ENCODE measurements at regions not wholly inside any gene's neighbourhood (a gene's known extent, or its start where the extent isn't known, plus 50 kb on each side); places are given as distances from the start of the nearest gene placed in this dataset.

DNA sequence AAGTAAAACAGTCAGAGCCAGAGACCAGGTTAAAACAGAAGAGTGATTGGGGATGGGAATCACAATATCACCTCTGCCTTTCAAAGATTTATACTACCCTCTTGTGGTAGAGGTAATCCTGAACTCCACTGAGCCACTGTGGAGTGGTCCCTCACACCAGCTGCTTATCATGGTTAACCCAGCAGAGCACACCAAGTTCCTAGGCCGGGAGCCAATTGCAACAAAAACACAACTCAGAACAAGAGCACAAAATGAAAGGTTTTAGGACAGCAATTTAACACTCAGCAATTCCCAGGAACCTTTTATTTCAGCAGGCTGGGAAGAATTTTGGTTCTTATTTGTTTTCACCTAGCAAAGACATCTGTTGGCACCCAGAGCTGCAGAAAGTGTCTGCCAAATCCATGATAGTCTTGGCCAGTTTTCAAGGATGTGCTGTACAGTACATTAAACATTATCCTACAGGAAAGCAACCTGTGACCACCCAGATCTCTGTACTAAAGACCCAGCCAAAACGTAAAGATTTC lies 220.5 kb upstream of the ATXN7L3B start:
- no peak overlapping the region for H3K27ac Mint-ChIP-seq
- CTCF ChIA-PET = no interaction called here
- H3K4me3 Mint-ChIP-seq = no peak overlapping the region
- ATAC-seq (no peak), DNase-seq (no peak)
- POLR2A ChIA-PET = no interaction called here
- no peaks in the 10 kb centered on the region for H3K4me1 Mint-ChIP-seq (ENCODE audit: low read depth)
- no peaks in the 10 kb centered on the region for H3K27me3 Mint-ChIP-seq (ENCODE audit: low read depth)
- no peaks in the 10 kb centered on the region for H3K36me3 Mint-ChIP-seq (ENCODE audit: low read depth)
- no peaks in the 10 kb centered on the region for H3K9me3 Mint-ChIP-seq (ENCODE audit: insufficient read depth)

- ATAC-seq (no peak), DNase-seq (no peak)
- Mint-ChIP-seq H3K27me3 (ENCODE audit: low read depth) (no peaks in the 10 kb centered on the region), H3K27ac (no peak overlapping the region), H3K9me3 (ENCODE audit: insufficient read depth) (no peaks in the 10 kb centered on the region), H3K36me3 (ENCODE audit: low read depth) (no peaks in the 10 kb centered on the region), H3K4me1 (ENCODE audit: low read depth) (no peaks in the 10 kb centered on the region), H3K4me3 (no peak overlapping the region)
- ChIA-PET CTCF (no interaction called here), POLR2A (no interaction called here)
Observed at GRCh38 chr12:74317741-74318140, 219.9 kb upstream of the ATXN7L3B start.

- DNase-seq (no peak), ATAC-seq (no peak)
- H3K4me3 Mint-ChIP-seq = no peak overlapping the region
- POLR2A ChIA-PET = no interaction called here
- H3K9me3 Mint-ChIP-seq (ENCODE audit: insufficient read depth) = no peaks in the 10 kb centered on the region
- CTCF ChIA-PET = no interaction called here
- H3K27ac Mint-ChIP-seq = no peak overlapping the region
- H3K36me3 Mint-ChIP-seq (ENCODE audit: low read depth) = no peaks in the 10 kb centered on the region
- no peaks in the 10 kb centered on the region for H3K4me1 Mint-ChIP-seq (ENCODE audit: low read depth)
- H3K27me3 Mint-ChIP-seq (ENCODE audit: low read depth) = no peaks in the 10 kb centered on the region
Observed at GRCh38 chr12:74319886-74320285, 217.7 kb upstream of the ATXN7L3B start.

- no peaks in the 10 kb centered on the region for H3K9me3 Mint-ChIP-seq (ENCODE audit: insufficient read depth)
- H3K4me1 Mint-ChIP-seq (ENCODE audit: low read depth) = no peaks in the 10 kb centered on the region
- no peaks in the 10 kb centered on the region for H3K36me3 Mint-ChIP-seq (ENCODE audit: low read depth)
- DNase-seq (no peak), ATAC-seq (no peak)
- ChIA-PET CTCF (no interaction called here), POLR2A (no interaction called here)
- no peak overlapping the region for H3K27ac Mint-ChIP-seq
- no peak overlapping the region for H3K4me3 Mint-ChIP-seq
- H3K27me3 Mint-ChIP-seq (ENCODE audit: low read depth) = no peaks in the 10 kb centered on the region
Observed at GRCh38 chr12:74321381-74321780, 216.3 kb upstream of the ATXN7L3B start.

DNA sequence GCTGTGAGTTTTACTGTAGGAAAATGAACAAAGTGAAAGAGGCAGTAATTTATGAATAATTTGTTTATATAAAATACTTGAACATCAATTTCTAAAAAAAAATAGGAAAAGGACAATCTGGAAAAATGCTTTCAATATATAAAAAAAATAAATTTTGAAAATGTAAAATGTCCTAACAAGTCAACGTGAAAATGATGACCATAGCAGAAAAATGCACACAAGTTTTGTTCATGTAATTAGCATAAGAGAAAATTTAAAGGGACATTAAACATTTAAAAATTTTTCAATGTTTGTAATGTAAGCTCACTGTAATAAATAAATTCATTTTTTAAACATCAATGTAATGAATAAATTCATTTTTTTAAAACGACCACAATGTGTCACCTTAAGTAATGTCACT lies 214.8 kb upstream of the ATXN7L3B start:
- ATAC-seq (no peak), DNase-seq (no peak)
- Mint-ChIP-seq H3K4me1 (ENCODE audit: low read depth) (no peaks in the 10 kb centered on the region), H3K36me3 (ENCODE audit: low read depth) (no peaks in the 10 kb centered on the region), H3K27ac (no peak overlapping the region), H3K27me3 (ENCODE audit: low read depth) (no peaks in the 10 kb centered on the region), H3K4me3 (no peak overlapping the region), H3K9me3 (ENCODE audit: insufficient read depth) (no peaks in the 10 kb centered on the region)
- ChIA-PET CTCF (no interaction called here), POLR2A (no interaction called here)

- ChIA-PET POLR2A (no interaction called here), CTCF (no interaction called here)
- Mint-ChIP-seq H3K4me1 (ENCODE audit: low read depth) (no peaks in the 10 kb centered on the region), H3K27me3 (ENCODE audit: low read depth) (no peaks in the 10 kb centered on the region), H3K36me3 (ENCODE audit: low read depth) (no peaks in the 10 kb centered on the region), H3K27ac (no peak overlapping the region), H3K4me3 (no peak overlapping the region), H3K9me3 (ENCODE audit: insufficient read depth) (no peaks in the 10 kb centered on the region)
- DNase-seq = no peak
- no peak for ATAC-seq
Observed at GRCh38 chr12:74328623-74329022, 209.0 kb upstream of the ATXN7L3B start.

DNA sequence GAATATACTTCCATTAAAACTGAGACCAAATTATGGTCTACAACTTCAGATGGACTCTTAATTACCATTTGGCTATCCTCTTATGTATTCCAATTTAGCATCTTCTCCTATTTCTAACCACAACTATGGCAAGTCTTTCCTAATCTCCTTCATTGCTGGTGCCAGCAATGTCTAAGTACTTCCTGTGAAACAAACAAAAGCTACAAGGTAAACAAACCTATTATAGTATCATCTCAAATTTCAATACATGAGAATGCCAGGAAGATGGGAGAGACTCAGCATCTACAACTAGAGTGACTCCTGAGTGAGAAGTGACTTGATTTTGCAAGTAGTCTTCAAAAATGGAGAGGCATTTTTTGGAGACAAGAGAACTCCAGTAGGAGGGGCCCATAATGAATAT lies 202.9 kb upstream of the ATXN7L3B start:
- CTCF ChIA-PET = no interaction called here
- H3K27me3 Mint-ChIP-seq (ENCODE audit: low read depth) = no peaks in the 10 kb centered on the region
- no peaks in the 10 kb centered on the region for H3K9me3 Mint-ChIP-seq (ENCODE audit: insufficient read depth)
- ATAC-seq (no peak), DNase-seq (no peak)
- no peak overlapping the region for H3K4me3 Mint-ChIP-seq
- POLR2A ChIA-PET = no interaction called here
- no peaks in the 10 kb centered on the region for H3K36me3 Mint-ChIP-seq (ENCODE audit: low read depth)
- H3K27ac Mint-ChIP-seq = no peak overlapping the region
- H3K4me1 Mint-ChIP-seq (ENCODE audit: low read depth) = no peaks in the 10 kb centered on the region

DNA sequence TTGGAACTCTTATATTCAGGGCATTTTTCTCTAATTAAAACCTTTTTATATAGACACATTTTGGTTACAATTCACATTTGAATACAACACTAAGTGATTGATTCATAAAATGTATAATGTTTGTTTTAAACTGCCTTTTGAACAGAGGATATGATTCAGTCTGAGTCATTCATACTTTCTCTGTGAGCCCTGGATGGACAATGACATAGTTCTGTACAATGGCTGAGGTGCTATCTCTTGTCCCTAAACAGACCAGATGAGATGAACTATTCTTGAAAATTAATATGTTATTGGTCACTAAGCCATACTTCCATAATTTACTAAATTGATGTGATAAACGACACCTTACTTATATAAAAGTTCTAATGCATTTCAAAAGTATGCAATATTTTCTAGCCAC lies 199.7 kb upstream of the ATXN7L3B start:
- H3K4me1 Mint-ChIP-seq (ENCODE audit: low read depth) = no peaks in the 10 kb centered on the region
- DNase-seq = no peak
- H3K27me3 Mint-ChIP-seq (ENCODE audit: low read depth) = no peaks in the 10 kb centered on the region
- no peaks in the 10 kb centered on the region for H3K9me3 Mint-ChIP-seq (ENCODE audit: insufficient read depth)
- no peak overlapping the region for H3K4me3 Mint-ChIP-seq
- CTCF ChIA-PET = no interaction called here
- no peak overlapping the region for H3K27ac Mint-ChIP-seq
- no peak for ATAC-seq
- no peaks in the 10 kb centered on the region for H3K36me3 Mint-ChIP-seq (ENCODE audit: low read depth)
- POLR2A ChIA-PET = no interaction called here

GRCh38 chr12:74339211-74339610 lies 198.4 kb upstream of the ATXN7L3B start:
- Mint-ChIP-seq H3K4me1 (ENCODE audit: low read depth) (no peaks in the 10 kb centered on the region), H3K27me3 (ENCODE audit: low read depth) (no peaks in the 10 kb centered on the region), H3K9me3 (ENCODE audit: insufficient read depth) (no peaks in the 10 kb centered on the region), H3K27ac (no peak overlapping the region), H3K4me3 (no peak overlapping the region), H3K36me3 (ENCODE audit: low read depth) (no peaks in the 10 kb centered on the region)
- CTCF ChIA-PET = no interaction called here
- DNase-seq = no peak
- POLR2A ChIA-PET = no interaction called here
- no peak for ATAC-seq

- DNase-seq (no peak), ATAC-seq (no peak)
- CTCF ChIA-PET = no interaction called here
- H3K9me3 Mint-ChIP-seq (ENCODE audit: insufficient read depth) = no peaks in the 10 kb centered on the region
- POLR2A ChIA-PET = no interaction called here
- H3K27ac Mint-ChIP-seq = no peak overlapping the region
- H3K4me3 Mint-ChIP-seq = no peak overlapping the region
- no peaks in the 10 kb centered on the region for H3K4me1 Mint-ChIP-seq (ENCODE audit: low read depth)
- no peaks in the 10 kb centered on the region for H3K27me3 Mint-ChIP-seq (ENCODE audit: low read depth)
- no peaks in the 10 kb centered on the region for H3K36me3 Mint-ChIP-seq (ENCODE audit: low read depth)
Observed at GRCh38 chr12:74349925-74350324, 187.7 kb upstream of the ATXN7L3B start.

- no peaks in the 10 kb centered on the region for H3K9me3 Mint-ChIP-seq (ENCODE audit: insufficient read depth)
- CTCF ChIA-PET = no interaction called here
- ATAC-seq (no peak), DNase-seq (no peak)
- H3K27ac Mint-ChIP-seq = no peak overlapping the region
- no peak overlapping the region for H3K4me3 Mint-ChIP-seq
- POLR2A ChIA-PET = no interaction called here
- H3K4me1 Mint-ChIP-seq (ENCODE audit: low read depth) = no peaks in the 10 kb centered on the region
- H3K36me3 Mint-ChIP-seq (ENCODE audit: low read depth) = no peaks in the 10 kb centered on the region
- H3K27me3 Mint-ChIP-seq (ENCODE audit: low read depth) = no peaks in the 10 kb centered on the region
Observed at GRCh38 chr12:74365178-74365964, 172.3 kb upstream of the ATXN7L3B start.

GRCh38 chr12:74370608-74371216 lies 166.9 kb upstream of the ATXN7L3B start:
- H3K36me3 Mint-ChIP-seq (ENCODE audit: low read depth) = no peaks in the 10 kb centered on the region
- H3K9me3 Mint-ChIP-seq (ENCODE audit: insufficient read depth) = no peaks in the 10 kb centered on the region

GRCh38 chr12:74379114-74379513 lies 158.5 kb upstream of the ATXN7L3B start:
- CTCF ChIA-PET = no interaction called here
- Mint-ChIP-seq H3K36me3 (ENCODE audit: low read depth) (no peaks in the 10 kb centered on the region), H3K4me3 (no peak overlapping the region), H3K9me3 (ENCODE audit: insufficient read depth) (no peaks in the 10 kb centered on the region), H3K27ac (no peak overlapping the region), H3K27me3 (ENCODE audit: low read depth) (no peaks in the 10 kb centered on the region), H3K4me1 (ENCODE audit: low read depth) (no peaks in the 10 kb centered on the region)
- POLR2A ChIA-PET = no interaction called here
- no peak for ATAC-seq
- DNase-seq = no peak

More at GRCh38 chr12:74370608-74371216, 166.9 kb upstream of the ATXN7L3B start:
- Mint-ChIP-seq H3K27ac (no peak overlapping the region), H3K27me3 (ENCODE audit: low read depth) (no peaks in the 10 kb centered on the region), H3K4me1 (ENCODE audit: low read depth) (no peaks in the 10 kb centered on the region), H3K4me3 (no peak overlapping the region)
- no peak for ATAC-seq
- ChIA-PET POLR2A (no interaction called here), CTCF (no interaction called here)
- no peak for DNase-seq

Measured in activated CD8-positive, alpha-beta T cell treated with anti-CD3 and anti-CD28 coated beads, Interleukin-2, amount 10 ng/mL, durations not matched to agents 7 days and 5 days (primary cell).